K562 (cell line): ENCODE measurements at regions not wholly inside any gene's neighbourhood (a gene's known extent, or its start where the extent isn't known, plus 50 kb on each side); places are given as distances from the start of the nearest gene placed in this dataset.

Source experiments
- ATF6 ChIP-seq: sonication (generic); formaldehyde crosslinking; IDR thresholded peaks from 2 replicates; pipeline ENCODE4 v1.4.0; 2020; ENCODE audit warnings: mild to moderate bottlenecking, missing genetic modification reagents
- CC2D1A ChIP-seq: fragments of 450-650 bp; IDR thresholded peaks from 2 replicates; pipeline ENCODE4 v1.6.1; 2017; ENCODE audit warnings: mild to moderate bottlenecking
- KDM1A ChIP-seq, 2 experiments: fragments of 450-650 bp; IDR thresholded peaks; 2 replicates each; pipeline ENCODE4 v1.6.1; 2016; ENCODE audit warnings: mild to moderate bottlenecking in 2 of 2
- MEF2D ChIP-seq: conservative IDR thresholded peaks from 2 replicates; pipeline ENCODE4 v1.6.1; 2016; ENCODE audit warnings: low read depth, missing genetic modification characterization, missing compliant biosample characterization
- ZNF395 ChIP-seq: fragments of 200-800 bp; sonication (Bioruptor generic); IDR thresholded peaks from 2 replicates; pipeline ENCODE4 v1.6.1; 2017; ENCODE audit warnings: missing genetic modification characterization, missing compliant biosample characterization

- no peak for TF ChIP-seq ATF6 (CRISPR knock-in tag)
- TF ChIP-seq MEF2D (tag) = no peak
- no peak for TF ChIP-seq CC2D1A
- TF ChIP-seq ZNF395 = no peak
- no peak for TF ChIP-seq KDM1A (IDR thresholded peaks at IDR 0.05)
Observed at GRCh38 chr22:47630741-47631534, 868.5 kb downstream of the TBC1D22A start (continued).
